Activated T-cell treated with anti-CD3 and anti-CD28 coated beads for 24 hours (primary cell): ENCODE measurements at regions not wholly inside any gene's neighbourhood (a gene's known extent, or its start where the extent isn't known, plus 50 kb on each side); places are given as distances from the start of the nearest gene placed in this dataset.

Experiments used
- DNase-seq: peaks from one replicate; pipeline ENCODE4 v3.0.0-alpha.2; 2020; ENCODE audit warnings: low read depth

DNA sequence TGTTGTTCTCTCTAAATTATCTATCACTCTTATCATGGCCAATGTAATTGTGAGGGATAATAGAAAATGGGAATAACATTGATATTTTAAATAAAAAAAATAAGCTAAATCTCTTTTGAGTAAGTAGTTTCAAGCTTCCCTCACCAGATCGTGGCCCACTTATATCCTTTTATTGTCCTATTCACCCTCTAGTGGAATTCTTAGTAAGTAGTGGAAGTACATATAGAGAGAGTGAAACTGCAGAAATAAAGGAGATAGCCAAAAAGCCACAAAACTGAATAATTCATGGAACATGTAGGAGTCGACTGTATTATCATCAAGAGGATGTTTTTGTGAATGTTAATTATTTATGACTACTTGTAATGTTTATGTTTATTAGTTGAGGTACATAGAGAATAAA lies 66.1 kb upstream of the DTNA start:
- no peak for DNase-seq

DNA sequence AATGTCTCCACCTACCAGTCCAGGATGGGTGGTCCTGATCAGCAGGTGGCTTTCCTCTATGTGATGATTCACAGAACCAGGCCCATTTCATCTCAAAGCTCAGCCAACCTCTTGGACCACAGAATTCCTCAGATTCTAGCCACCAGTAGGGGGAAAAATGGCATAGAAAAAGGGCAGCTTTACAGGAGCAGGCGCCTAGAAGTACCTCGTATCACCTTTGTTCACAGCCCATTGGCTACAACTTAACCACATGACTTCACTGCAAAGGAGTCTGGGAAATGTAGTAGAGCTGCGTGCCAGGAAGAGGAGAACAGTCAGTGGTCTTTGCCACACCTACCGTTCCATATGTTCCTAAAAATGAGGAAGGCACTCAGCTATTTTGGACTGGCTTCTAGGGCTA lies 62.8 kb upstream of the DTNA start:
- no peak for DNase-seq

DNA sequence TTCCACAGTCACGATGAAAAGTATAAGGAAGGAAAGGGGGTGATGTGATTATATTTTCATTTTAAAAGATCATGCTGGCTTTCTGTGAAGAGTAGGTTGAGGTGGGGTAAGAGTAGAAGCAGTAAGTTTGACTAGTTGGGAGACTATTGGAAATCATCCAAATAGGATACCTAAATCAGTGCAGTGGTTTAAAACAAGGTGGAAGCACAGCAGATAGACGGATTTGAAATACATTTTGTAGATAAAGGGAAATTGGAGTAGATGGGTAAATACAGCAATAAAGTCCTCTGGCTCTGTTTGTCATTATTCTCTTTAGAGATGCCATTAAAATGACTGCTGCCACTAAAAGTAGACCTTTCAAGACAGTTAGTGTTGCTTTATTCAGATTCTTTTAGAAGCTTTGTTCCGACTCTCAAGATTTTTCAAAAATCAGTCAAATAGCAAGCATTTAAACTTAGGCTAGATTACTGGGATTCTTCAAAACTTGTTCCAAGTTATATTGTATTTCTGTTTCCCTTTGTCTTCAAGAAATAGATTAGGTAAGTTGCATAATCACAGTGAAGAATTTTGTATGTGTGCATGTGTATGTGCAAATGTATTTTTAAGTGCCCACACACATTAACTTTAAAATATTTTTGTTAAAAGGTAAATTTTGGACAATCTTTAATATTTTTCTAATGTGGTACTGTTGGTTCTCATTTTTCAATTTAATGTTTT lies 61.7 kb upstream of the DTNA start:
- no peak for DNase-seq

DNA sequence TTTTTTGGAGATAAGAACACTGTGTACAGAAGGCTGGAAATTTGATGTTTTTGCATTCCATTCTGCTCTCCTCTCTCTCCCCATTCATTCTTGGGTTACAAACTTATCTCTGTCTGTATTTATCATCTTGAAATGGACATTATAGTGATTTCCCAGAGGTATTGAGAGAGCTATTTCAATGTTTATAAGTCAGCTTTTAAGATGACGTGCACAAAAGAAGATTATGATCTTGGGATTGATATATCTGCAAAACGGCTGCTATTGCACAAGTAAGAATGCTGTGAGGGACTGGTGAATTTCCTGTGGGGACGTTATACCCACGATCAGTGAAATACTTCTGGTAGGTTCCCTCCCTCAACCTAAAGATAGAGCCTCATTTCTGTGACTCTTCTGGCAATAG lies 61.0 kb upstream of the DTNA start:
- no peak for DNase-seq

DNA sequence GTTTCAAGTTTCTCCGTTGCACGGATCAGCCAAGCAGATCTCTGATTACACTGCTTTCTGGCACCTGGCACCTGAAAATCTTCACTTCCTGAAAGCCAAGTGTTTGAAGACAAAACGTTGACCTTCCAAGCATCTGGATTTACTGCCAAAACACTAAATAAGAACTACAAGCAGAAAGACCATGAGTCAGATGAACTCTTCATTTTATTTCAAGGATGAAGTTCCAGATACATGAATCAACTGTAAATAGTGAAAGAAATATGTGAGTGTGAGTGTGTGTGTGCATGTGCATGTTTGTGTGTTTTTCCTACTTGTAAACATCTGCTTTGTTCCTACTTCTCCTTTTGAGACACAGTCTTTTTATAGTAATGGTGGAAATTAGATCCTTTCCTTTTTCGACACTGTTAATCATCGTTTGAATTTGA lies 60.0 kb upstream of the DTNA start:
- DNase-seq = no peak

DNA sequence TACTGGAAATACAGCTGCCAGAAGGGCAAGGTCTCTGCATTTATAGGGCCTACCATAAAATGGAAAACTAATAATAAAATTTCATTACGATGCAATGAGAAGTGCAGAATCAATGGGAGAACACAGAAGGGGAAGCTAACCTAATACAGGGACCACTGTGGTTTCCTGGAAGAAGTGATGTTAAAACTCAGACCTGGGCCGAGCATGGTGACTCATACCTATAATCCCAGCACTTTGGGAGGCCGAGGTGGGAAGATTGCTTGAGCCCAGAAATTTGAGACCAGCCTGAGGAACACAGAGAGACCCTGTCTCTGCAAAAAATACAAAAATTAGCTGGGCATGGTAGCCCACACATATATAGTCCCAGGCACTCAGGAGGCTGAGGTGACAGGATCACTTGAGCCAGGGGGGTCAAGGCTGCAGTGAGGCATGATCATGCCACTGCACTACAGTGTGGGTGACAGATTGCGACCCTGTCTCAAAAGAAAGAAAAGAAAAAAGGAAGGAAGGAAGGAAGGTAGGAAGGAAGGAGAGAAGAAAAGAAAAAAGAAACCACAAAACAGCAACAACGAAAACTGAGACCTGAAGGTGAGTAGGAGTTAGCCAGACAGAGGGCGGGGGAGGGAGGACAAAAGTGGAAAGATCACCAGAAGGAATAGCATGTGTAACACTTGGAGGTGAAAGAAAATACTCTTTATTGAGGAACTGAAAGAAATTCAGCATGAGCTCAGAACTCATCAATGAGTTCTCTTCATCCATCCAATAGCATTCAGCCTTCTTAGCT lies 58.3 kb upstream of the DTNA start:
- no peak for DNase-seq

DNA sequence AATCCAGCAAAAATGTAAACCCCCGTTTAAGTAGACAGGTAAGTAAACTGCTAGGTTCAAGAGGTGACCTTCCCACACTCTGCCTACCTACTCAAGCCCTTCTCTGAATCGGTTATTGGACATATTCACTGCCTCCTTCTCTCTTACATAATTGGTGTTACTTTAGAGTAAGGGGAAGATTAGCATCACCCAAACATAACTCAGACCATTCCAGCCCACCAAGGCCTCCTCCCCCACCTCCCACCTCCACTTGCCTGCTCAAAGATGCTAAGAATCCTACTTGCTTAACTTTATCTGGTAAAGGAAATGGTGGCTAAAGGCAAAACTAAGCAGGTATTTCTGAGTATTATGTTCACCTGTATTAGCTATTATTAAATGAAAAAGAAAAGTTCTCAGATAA lies 55.0 kb upstream of the DTNA start:
- no peak for DNase-seq

DNA sequence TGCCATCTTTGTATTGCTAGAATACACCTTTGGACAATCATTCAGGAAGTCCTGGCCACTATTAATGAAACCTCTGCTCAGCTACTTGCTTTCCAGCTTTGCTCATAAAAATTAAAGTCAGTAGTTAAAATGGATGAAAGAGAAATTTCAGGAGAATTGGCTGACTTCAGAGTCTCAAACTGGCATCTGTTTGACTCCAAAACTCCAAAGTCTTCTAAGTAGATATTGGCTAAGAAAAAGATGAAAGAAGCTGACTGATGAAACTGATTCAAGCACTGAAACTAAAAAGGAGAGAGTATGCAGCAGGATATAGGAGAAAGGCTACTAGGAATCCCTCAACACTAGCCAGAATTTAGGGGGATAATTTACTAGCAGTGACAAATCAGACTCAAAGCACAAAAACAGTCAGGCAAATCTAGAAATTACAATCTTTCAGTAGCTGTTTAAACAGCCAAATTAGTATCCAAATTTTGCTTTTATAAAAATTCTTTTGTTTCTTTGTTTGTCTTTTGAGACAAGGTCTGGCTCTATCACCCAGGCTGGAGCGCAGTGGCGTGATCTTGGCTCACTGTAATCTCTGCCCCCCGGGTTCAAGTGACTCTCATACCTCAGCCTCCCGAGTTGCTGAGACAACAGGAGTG lies 52.1 kb upstream of the DTNA start:
- no peak for DNase-seq

DNA sequence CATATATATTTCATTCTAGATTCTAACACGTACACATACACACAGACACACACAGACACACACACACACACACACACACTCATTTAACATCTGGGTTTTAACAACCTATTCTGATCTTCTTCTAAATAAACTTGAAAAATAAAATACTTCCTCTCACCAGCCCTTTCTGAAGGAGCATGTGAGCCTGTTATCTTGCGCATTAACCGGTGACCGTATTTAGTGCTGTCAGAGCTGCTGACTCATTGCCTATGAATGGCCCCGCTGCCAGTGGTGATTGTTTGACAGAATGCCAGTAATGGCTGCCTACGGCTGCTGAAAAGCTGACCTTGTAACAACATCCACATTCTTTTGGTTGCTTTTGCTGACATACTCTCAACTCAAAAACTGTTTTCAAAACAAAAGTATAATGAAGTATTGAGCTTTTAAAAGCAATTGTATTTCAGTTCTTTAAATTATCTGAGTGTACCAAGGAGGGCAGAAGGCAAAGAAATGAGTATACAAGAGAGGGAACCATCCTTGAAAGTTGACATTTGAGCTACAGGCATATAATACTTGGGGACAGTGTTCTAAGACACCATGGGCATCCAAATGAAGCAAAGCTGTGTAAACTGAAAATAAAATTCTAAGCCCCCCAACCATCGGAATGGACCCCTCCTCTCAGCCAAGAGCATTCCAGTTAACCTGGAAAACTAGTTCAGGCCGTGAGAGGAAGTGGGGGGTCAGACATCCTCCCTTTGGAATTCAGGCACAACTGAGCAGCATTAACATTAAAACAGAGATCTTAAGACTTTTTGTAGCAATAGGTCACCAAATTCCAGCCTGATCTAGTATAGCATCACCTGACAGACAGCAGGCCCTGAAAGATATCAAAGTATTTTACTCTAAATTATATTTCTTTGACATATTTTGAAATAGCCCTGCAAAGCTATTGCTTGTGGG lies 50.2 kb upstream of the DTNA start:
- no peak for DNase-seq
